C4-2B (cell line): ENCODE measurements at regions not wholly inside any gene's neighbourhood (a gene's known extent, or its start where the extent isn't known, plus 50 kb on each side); places are given as distances from the start of the nearest gene placed in this dataset.
"Not testable (repeated sequence)": the region's sequence is repeated elsewhere in the genome, so short reads cannot be mapped to it uniquely, and the experiment has no call there.

Experiments
- H3K27ac ChIP-seq: fragments of 450-650 bp; 2 replicates; pipeline ENCODE4 v1.5.1; 2017
- ZFX ChIP-seq: fragments of 450-650 bp; IDR thresholded peaks from 2 replicates; pipeline ENCODE4 v1.6.1; 2017
- TF ChIP-seq, protein P1 (sequence below): fragments of 450-650 bp; conservative IDR thresholded peaks from 2 replicates; pipeline ENCODE4 v1.5.1; 2017; ENCODE audit warnings: mild to moderate bottlenecking

GRCh38 chr2:129404000-129404685, 575.3 kb upstream of the RAB6C start:
- no peak overlapping the region for H3K27ac ChIP-seq
- TF ChIP-seq ZFX: no peak
- TF ChIP-seq, protein P1, sequence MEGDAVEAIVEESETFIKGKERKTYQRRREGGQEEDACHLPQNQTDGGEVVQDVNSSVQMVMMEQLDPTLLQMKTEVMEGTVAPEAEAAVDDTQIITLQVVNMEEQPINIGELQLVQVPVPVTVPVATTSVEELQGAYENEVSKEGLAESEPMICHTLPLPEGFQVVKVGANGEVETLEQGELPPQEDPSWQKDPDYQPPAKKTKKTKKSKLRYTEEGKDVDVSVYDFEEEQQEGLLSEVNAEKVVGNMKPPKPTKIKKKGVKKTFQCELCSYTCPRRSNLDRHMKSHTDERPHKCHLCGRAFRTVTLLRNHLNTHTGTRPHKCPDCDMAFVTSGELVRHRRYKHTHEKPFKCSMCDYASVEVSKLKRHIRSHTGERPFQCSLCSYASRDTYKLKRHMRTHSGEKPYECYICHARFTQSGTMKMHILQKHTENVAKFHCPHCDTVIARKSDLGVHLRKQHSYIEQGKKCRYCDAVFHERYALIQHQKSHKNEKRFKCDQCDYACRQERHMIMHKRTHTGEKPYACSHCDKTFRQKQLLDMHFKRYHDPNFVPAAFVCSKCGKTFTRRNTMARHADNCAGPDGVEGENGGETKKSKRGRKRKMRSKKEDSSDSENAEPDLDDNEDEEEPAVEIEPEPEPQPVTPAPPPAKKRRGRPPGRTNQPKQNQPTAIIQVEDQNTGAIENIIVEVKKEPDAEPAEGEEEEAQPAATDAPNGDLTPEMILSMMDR: no peak

- no peak overlapping the region for H3K27ac ChIP-seq
- TF ChIP-seq ZFX: no peak
- TF ChIP-seq, protein P1: no peak
Measured at GRCh38 chr2:129408570-129408969, 570.9 kb upstream of the RAB6C start.

- not testable (repeated sequence) for H3K27ac ChIP-seq
Measured at GRCh38 chr2:129417041-129417440, 562.4 kb upstream of the RAB6C start.

GRCh38 chr2:129422028-129422427, 557.4 kb upstream of the RAB6C start:
- no peak overlapping the region for H3K27ac ChIP-seq
- TF ChIP-seq ZFX: no peak
- TF ChIP-seq, protein P1: no peak

GRCh38 chr2:129428086-129428660, 551.3 kb upstream of the RAB6C start:
- no peak overlapping the region for H3K27ac ChIP-seq
- TF ChIP-seq ZFX: no peak
- TF ChIP-seq, protein P1: no peak

GRCh38 chr2:129430911-129431310, 548.6 kb upstream of the RAB6C start:
- TF ChIP-seq, protein P1: no peak
- TF ChIP-seq ZFX: no peak
- no peak overlapping the region for H3K27ac ChIP-seq

GRCh38 chr2:129431881-129432280, 547.6 kb upstream of the RAB6C start:
- TF ChIP-seq, protein P1: no peak
- no peak for TF ChIP-seq ZFX
- no peak overlapping the region for H3K27ac ChIP-seq

DNA sequence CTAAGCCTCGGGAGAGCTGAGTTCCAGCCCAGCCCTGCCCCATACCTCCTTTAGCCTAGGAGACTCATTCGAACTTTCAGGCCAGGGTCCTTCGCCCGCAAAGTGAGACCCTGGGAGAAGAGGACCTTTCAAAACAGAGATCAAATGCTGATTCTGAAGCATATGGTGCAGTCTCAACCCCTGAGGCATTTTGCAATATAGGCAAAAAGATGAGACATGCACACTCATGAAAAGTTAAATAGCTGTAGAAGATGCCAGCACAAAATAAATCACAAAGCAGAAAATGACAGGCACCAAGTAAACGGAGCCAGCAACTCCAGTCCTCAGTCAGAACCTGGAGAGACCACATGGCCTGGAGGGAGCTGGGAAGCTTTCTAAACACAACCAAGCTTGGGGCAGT, 542.7 kb upstream of the RAB6C start:
- TF ChIP-seq ZFX: no peak
- TF ChIP-seq, protein P1: no peak
- H3K27ac ChIP-seq: no peak overlapping the region
